ENCODE measurements at regions not wholly inside any gene's neighbourhood (a gene's known extent, or its start where the extent isn't known, plus 50 kb on each side); places are given as distances from the start of the nearest gene placed in this dataset.

DNA sequence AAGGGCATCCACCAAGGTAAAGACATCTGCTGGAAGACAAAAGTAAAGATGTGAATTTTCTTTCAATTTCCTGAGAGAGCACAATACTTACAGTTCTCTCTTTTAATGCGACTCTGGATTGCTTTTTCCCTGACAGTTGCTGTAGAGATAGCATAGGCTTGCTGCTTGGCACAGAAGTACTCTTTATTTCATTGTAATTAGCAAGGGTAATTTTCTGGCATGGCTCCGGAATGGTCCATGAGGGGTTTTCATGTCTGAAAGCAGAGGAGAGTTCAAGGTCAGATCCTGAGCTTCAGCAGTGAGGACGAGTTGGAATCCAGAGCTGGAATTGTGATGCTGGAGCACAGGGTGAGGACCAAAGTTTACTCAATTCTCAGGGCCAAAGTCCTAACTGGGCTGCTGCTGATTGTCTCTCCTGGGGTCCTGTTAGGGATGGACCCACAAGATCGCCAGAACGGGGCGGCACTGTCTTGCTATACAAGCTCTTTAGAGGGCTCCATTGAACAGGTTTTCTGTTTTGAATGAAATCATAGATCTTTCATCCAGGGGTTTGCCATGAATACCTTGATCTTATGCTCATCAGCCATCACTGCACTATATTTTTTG, 190.0 kb upstream of the MKI67 start:
- TF ChIP-seq, protein P1, sequence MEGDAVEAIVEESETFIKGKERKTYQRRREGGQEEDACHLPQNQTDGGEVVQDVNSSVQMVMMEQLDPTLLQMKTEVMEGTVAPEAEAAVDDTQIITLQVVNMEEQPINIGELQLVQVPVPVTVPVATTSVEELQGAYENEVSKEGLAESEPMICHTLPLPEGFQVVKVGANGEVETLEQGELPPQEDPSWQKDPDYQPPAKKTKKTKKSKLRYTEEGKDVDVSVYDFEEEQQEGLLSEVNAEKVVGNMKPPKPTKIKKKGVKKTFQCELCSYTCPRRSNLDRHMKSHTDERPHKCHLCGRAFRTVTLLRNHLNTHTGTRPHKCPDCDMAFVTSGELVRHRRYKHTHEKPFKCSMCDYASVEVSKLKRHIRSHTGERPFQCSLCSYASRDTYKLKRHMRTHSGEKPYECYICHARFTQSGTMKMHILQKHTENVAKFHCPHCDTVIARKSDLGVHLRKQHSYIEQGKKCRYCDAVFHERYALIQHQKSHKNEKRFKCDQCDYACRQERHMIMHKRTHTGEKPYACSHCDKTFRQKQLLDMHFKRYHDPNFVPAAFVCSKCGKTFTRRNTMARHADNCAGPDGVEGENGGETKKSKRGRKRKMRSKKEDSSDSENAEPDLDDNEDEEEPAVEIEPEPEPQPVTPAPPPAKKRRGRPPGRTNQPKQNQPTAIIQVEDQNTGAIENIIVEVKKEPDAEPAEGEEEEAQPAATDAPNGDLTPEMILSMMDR (IDR thresholded peaks at IDR 0.05): no peak
- H3K4me3 ChIP-seq (ENCODE audit: low read depth in 1 of 2, low read length in 1 of 2): no peak overlapping the region
- peaks cover 10% of the 10 kb centered on the region for H3K27me3 ChIP-seq
- no peaks in the 10 kb centered on the region for H3K9me3 ChIP-seq
- no peak overlapping the region for H3K27ac ChIP-seq
- no peaks in the 10 kb centered on the region for H3K36me3 ChIP-seq
- no peaks in the 10 kb centered on the region for H3K4me1 ChIP-seq (ENCODE audit: control insufficient read depth in 1 of 2, insufficient read depth in 1 of 2, low read depth in 1 of 2, low read length in 1 of 2)

DNA sequence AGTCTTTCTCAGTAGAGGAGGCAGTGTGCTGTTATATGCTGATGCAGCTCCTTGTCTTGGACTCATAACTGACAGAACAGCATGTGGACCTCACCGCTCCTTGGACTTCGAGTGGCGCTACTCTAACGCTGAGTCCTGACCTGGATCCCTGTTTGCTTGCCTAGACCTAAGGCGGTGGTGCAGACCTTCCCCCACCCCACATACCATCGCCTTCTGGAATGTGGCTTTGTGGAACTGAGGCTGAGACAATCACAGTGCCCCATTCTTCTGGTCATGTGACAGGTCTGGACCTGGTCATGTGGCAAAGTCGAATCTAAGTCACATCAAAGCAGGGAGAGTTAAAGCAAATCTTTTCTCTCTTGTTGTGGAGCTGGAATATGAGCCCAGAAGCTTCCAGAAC, 190.7 kb upstream of the MKI67 start:
- TF ChIP-seq, protein P1 (IDR thresholded peaks at IDR 0.05): no peak
- H3K27ac ChIP-seq: no peak overlapping the region
- H3K4me3 ChIP-seq (ENCODE audit: low read depth in 1 of 2, low read length in 1 of 2): no peak overlapping the region
- no peaks in the 10 kb centered on the region for H3K9me3 ChIP-seq
- peaks cover 10% of the 10 kb centered on the region for H3K27me3 ChIP-seq
- H3K4me1 ChIP-seq (ENCODE audit: control insufficient read depth in 1 of 2, insufficient read depth in 1 of 2, low read depth in 1 of 2, low read length in 1 of 2): no peaks in the 10 kb centered on the region
- H3K36me3 ChIP-seq: no peaks in the 10 kb centered on the region

DNA sequence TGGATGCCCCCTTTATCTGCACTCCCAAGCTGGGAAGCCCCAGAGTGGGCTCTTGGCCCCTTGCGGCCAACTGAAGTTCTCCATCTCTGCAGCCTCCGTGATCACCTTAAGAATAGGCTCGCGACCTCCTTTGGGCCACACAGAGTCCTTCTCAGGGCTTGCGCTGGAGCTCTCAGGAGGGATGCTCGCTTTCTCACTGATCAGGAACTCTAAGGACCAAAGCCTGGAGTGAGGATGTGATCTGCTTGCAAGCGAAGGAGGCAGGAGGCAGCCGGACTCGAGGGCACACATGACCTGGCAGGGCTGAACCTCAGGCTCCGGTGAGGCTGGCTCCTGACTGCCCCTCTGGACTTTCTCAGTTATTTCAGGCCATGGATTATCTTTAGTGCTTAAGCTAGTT, 192.1 kb upstream of the MKI67 start:
- TF ChIP-seq, protein P1 (IDR thresholded peaks at IDR 0.05): no peak
- no peaks in the 10 kb centered on the region for H3K9me3 ChIP-seq
- H3K27ac ChIP-seq: no peak overlapping the region

DNA sequence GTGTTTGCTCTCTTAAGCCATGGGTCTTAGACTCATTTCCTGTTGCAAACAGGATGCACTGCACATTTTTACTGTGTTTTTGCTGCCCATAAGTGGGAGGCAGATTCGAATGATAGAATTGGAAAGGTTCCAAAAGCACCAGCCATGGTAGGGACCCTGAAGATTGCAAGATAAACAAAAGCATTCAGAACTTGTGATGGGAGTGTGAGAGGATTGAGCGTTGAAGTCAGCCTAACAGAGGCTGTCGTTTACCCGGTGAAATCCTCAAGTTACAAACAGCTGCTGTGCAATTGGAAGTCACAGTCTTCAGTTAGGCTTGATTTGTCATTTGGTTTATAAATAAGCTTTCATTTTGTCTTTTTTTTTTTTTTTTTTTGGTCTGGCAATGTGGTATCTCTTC, 192.7 kb upstream of the MKI67 start:
- TF ChIP-seq, protein P1 (IDR thresholded peaks at IDR 0.05): no peak
- no peaks in the 10 kb centered on the region for H3K9me3 ChIP-seq
- H3K4me1 ChIP-seq (ENCODE audit: control insufficient read depth in 1 of 2, insufficient read depth in 1 of 2, low read depth in 1 of 2, low read length in 1 of 2): no peaks in the 10 kb centered on the region
- H3K36me3 ChIP-seq: no peaks in the 10 kb centered on the region
- no peaks in the 10 kb centered on the region for H3K27me3 ChIP-seq
- no peak overlapping the region for H3K27ac ChIP-seq
- H3K4me3 ChIP-seq (ENCODE audit: low read depth in 1 of 2, low read length in 1 of 2): no peak overlapping the region

More for the DNA sequence above, 192.1 kb upstream of the MKI67 start:
- Histone ChIP-seq H3K36me3 (no peaks in the 10 kb centered on the region), H3K4me1 (ENCODE audit: control insufficient read depth in 1 of 2, insufficient read depth in 1 of 2, low read depth in 1 of 2, low read length in 1 of 2) (no peaks in the 10 kb centered on the region), H3K4me3 (ENCODE audit: low read depth in 1 of 2, low read length in 1 of 2) (no peak overlapping the region), H3K27me3 (peaks cover 4% of the 10 kb centered on the region)

DNA sequence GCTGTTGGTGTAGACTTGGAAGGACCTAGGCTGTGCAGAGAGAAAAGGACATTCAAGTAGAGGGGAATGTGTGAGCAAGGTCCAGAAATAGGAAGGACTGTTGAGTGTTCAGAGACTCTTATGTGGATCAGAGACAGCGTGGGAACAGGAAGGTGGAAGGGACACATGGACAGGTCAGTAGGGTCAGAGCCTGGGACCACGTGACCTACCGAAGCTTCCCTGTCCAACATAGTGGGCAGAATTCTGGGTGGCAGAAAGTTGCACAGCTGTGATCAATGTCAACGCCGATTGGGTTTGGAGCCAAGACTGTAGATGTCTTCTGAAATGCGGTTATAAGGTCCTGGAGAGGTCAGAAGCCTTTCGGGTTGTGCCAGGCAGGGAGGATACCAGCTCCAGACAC, 195.9 kb upstream of the MKI67 start:
- Histone ChIP-seq H3K27ac (no peak overlapping the region), H3K36me3 (no peaks in the 10 kb centered on the region), H3K4me3 (ENCODE audit: low read depth in 1 of 2, low read length in 1 of 2) (no peak overlapping the region), H3K27me3 (no peaks in the 10 kb centered on the region), H3K9me3 (no peaks in the 10 kb centered on the region), H3K4me1 (ENCODE audit: control insufficient read depth in 1 of 2, insufficient read depth in 1 of 2, low read depth in 1 of 2, low read length in 1 of 2) (no peaks in the 10 kb centered on the region)
- TF ChIP-seq, protein P1 (IDR thresholded peaks at IDR 0.05): no peak

DNA sequence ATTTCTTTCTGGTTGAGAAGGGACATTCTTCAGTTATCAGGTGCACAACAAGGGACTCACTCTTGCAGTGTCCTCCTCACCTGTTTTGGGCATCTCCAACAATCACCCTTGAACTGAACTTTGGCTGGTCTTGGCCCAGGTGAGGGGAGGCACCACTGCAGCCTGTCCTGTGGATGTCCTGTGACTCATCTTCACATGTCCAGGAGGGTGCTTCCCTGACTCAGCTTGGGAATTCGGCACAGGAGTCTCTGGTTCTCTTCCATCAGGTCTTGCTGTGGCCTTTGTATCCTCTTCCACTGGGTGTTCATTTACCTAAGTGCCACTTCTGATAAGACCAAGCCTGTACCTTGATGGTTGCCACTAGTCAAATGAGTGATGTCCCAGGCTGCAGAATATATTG, 196.7 kb upstream of the MKI67 start:
- Histone ChIP-seq H3K36me3 (no peaks in the 10 kb centered on the region), H3K27ac (no peak overlapping the region), H3K4me3 (ENCODE audit: low read depth in 1 of 2, low read length in 1 of 2) (no peak overlapping the region), H3K4me1 (ENCODE audit: control insufficient read depth in 1 of 2, insufficient read depth in 1 of 2, low read depth in 1 of 2, low read length in 1 of 2) (no peaks in the 10 kb centered on the region), H3K27me3 (no peaks in the 10 kb centered on the region), H3K9me3 (no peaks in the 10 kb centered on the region)
- TF ChIP-seq, protein P1 (IDR thresholded peaks at IDR 0.05): no peak
